MM.1S (cell line): ENCODE measurements at regions not wholly inside any gene's neighbourhood (a gene's known extent, or its start where the extent isn't known, plus 50 kb on each side); places are given as distances from the start of the nearest gene placed in this dataset.

ENCODE experiments used
- EZH2 ChIP-seq: fragments of 300-600 bp; sonication (generic); optimal IDR thresholded peaks from 2 replicates; pipeline ENCODE3; 2017; ENCODE audit warnings: low read depth, mild to moderate bottlenecking, antibody characterized with exemption, low read length, mixed read lengths
- EZH2phosphoT487 ChIP-seq: fragments of 300-600 bp; sonication (generic); IDR thresholded peaks from 2 replicates; pipeline ENCODE4 v1.6.1; 2018; ENCODE audit warnings: antibody characterized with exemption, low read length
- TF ChIP-seq, protein P1 (sequence below): fragments of 300-600 bp; sonication (generic); IDR thresholded peaks from 2 replicates; pipeline ENCODE4 v1.5.1; 2016; ENCODE audit warnings: antibody characterized with exemption, low read length, mixed read lengths

- TF ChIP-seq, protein P1, sequence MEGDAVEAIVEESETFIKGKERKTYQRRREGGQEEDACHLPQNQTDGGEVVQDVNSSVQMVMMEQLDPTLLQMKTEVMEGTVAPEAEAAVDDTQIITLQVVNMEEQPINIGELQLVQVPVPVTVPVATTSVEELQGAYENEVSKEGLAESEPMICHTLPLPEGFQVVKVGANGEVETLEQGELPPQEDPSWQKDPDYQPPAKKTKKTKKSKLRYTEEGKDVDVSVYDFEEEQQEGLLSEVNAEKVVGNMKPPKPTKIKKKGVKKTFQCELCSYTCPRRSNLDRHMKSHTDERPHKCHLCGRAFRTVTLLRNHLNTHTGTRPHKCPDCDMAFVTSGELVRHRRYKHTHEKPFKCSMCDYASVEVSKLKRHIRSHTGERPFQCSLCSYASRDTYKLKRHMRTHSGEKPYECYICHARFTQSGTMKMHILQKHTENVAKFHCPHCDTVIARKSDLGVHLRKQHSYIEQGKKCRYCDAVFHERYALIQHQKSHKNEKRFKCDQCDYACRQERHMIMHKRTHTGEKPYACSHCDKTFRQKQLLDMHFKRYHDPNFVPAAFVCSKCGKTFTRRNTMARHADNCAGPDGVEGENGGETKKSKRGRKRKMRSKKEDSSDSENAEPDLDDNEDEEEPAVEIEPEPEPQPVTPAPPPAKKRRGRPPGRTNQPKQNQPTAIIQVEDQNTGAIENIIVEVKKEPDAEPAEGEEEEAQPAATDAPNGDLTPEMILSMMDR: no peak
- TF ChIP-seq EZH2 (no peak), EZH2phosphoT487 (no peak)
These were observed 381.8 kb downstream of the NPHP4 start for GRCh38 chr1:5610432-5610831.
